ENCODE measurements at regions not wholly inside any gene's neighbourhood (a gene's known extent, or its start where the extent isn't known, plus 50 kb on each side); places are given as distances from the start of the nearest gene placed in this dataset.

- no peak for TF ChIP-seq CTCF (IDR thresholded peaks at IDR 0.05)
- no peak for TF ChIP-seq POLR2A (IDR thresholded peaks at IDR 0.05)
- TF ChIP-seq POLR2AphosphoS5 (IDR thresholded peaks at IDR 0.05; ENCODE audit: insufficient read depth in 1 of 2, low read depth in 1 of 2) = no peak
Observed at GRCh38 chr18:73985855-73986625, 161.6 kb downstream of the FBXO15 start.

Measured in vagina (tissue), 2 donors.